ENCODE measurements at regions not wholly inside any gene's neighbourhood (a gene's known extent, or its start where the extent isn't known, plus 50 kb on each side); places are given as distances from the start of the nearest gene placed in this dataset.

DNA sequence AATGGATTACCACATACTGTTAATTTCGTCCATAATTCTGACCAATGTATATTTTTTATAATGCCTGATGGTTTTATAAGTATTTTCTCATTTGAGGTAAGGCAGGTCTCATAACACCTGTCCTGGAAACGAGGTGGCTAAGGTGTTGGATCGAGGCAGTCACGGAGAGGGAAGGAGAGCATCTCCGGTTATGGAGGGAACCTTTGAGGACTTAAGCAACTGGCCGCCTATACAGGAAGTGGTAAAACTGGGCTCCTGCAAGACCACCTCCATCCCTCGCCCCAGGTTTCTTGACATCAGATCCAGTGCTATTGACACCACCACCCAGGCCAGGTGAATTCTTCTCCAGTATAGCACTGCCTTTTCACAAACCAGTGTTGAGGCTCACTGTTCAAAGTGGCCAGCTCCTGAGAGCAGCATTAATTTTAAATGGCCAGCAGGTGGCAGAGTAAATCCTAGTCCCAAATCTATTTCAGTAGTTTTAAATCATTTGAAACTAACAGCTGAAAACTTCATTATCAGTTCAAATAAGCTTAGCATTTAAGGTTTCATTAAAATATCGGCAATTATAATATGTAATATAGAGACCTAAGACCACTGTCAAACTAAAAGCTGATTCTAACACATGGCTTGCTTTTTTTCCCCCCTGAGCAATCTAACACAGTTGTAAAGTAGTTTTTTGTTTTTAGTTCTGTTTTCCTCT is 100.8 kb downstream of the PPM1A start:
- peak overlapping the region; percentile 70 for H2AFZ ChIP-seq (ENCODE audit: low read length, unreplicated experiment)
- H3K27ac ChIP-seq (ENCODE audit: low read depth, low read length) = no peak overlapping the region
- no peaks in the 10 kb centered on the region for H3K36me3 ChIP-seq (ENCODE audit: insufficient read depth, low read length)
- no peaks in the 10 kb centered on the region for H3K4me1 ChIP-seq (ENCODE audit: control insufficient read depth, insufficient read depth, low read length, unreplicated experiment)
- no peaks in the 10 kb centered on the region for H3K27me3 ChIP-seq (ENCODE audit: insufficient read depth, low read length)
- no peaks in the 10 kb centered on the region for H3K79me2 ChIP-seq (ENCODE audit: control insufficient read depth, insufficient read depth, low read length, unreplicated experiment)
- H3K4me3 ChIP-seq (ENCODE audit: low read depth, low read length) = peak overlapping the region; percentile 54

GRCh38 chr14:60350366-60350720 is 101.3 kb downstream of the PPM1A start:
- H3K27ac ChIP-seq (ENCODE audit: low read depth, low read length) = no peak overlapping the region
- H3K4me3 ChIP-seq (ENCODE audit: low read depth, low read length) = peak overlapping the region; percentile 54
- H3K27me3 ChIP-seq (ENCODE audit: insufficient read depth, low read length) = no peaks in the 10 kb centered on the region
- no peaks in the 10 kb centered on the region for H3K4me1 ChIP-seq (ENCODE audit: control insufficient read depth, insufficient read depth, low read length, unreplicated experiment)
- no peaks in the 10 kb centered on the region for H3K79me2 ChIP-seq (ENCODE audit: control insufficient read depth, insufficient read depth, low read length, unreplicated experiment)
- H3K36me3 ChIP-seq (ENCODE audit: insufficient read depth, low read length) = no peaks in the 10 kb centered on the region
- peak overlapping the region; percentile 70 for H2AFZ ChIP-seq (ENCODE audit: low read length, unreplicated experiment)

DNA sequence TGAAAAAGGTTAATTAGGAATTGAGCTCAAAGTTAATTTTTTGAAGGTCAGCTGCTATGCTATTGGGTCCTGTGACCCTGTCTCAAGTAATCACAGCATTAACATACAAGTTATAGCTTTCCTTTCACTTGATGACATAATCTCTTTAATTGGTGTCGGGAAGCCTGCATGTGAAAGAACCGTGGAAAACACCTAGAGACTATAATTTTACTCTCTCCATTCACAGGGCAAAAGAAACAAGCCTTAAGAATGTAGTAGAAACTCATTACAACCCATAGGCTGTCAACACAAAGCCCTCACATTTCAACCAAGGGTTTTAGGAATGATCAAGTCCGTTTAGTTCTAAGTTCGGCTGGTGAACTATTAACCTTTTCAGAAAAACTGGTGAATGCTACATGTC is 104.4 kb downstream of the PPM1A start:
- Histone ChIP-seq H3K4me1 (ENCODE audit: control insufficient read depth, insufficient read depth, low read length, unreplicated experiment) (no peaks in the 10 kb centered on the region), H3K4me3 (ENCODE audit: low read depth, low read length) (no peak overlapping the region), H3K36me3 (ENCODE audit: insufficient read depth, low read length) (no peaks in the 10 kb centered on the region), H2AFZ (ENCODE audit: low read length, unreplicated experiment) (no peak overlapping the region), H3K27ac (ENCODE audit: low read depth, low read length) (no peak overlapping the region), H3K79me2 (ENCODE audit: control insufficient read depth, insufficient read depth, low read length, unreplicated experiment) (no peaks in the 10 kb centered on the region), H3K27me3 (ENCODE audit: insufficient read depth, low read length) (no peaks in the 10 kb centered on the region)

- Histone ChIP-seq H3K27ac (ENCODE audit: low read depth, low read length) (no peak overlapping the region), H3K27me3 (ENCODE audit: insufficient read depth, low read length) (no peaks in the 10 kb centered on the region), H3K4me1 (ENCODE audit: control insufficient read depth, insufficient read depth, low read length, unreplicated experiment) (no peaks in the 10 kb centered on the region), H2AFZ (ENCODE audit: low read length, unreplicated experiment) (no peak overlapping the region), H3K79me2 (ENCODE audit: control insufficient read depth, insufficient read depth, low read length, unreplicated experiment) (no peaks in the 10 kb centered on the region), H3K36me3 (ENCODE audit: insufficient read depth, low read length) (no peaks in the 10 kb centered on the region), H3K4me3 (ENCODE audit: low read depth, low read length) (no peak overlapping the region)
These were observed 106.7 kb downstream of the PPM1A start for GRCh38 chr14:60355768-60356167.

DNA sequence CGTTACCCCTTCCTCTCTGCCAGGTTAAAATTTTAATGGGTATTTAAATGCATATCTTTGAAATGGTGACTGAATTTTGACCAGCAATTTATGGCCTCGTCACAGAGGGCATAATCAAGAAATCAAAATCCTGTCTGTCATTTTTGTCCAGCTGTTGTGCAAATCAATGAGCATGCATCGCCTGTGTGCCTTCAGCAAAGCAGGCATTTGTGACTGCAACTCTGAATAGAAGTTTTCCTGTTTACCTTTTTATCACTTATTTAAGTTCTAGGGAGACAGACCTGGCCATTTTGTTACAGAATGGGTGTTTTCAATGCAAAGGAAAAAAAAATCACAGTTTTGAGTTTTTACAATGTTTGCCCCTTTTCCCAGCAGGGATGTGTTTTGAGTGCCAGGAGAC is 107.4 kb downstream of the PPM1A start:
- no peak overlapping the region for H3K4me3 ChIP-seq (ENCODE audit: low read depth, low read length)
- no peak overlapping the region for H2AFZ ChIP-seq (ENCODE audit: low read length, unreplicated experiment)
- H3K27ac ChIP-seq (ENCODE audit: low read depth, low read length) = no peak overlapping the region
- H3K36me3 ChIP-seq (ENCODE audit: insufficient read depth, low read length) = no peaks in the 10 kb centered on the region
- no peaks in the 10 kb centered on the region for H3K4me1 ChIP-seq (ENCODE audit: control insufficient read depth, insufficient read depth, low read length, unreplicated experiment)
- no peaks in the 10 kb centered on the region for H3K27me3 ChIP-seq (ENCODE audit: insufficient read depth, low read length)
- H3K79me2 ChIP-seq (ENCODE audit: control insufficient read depth, insufficient read depth, low read length, unreplicated experiment) = no peaks in the 10 kb centered on the region

GRCh38 chr14:60356906-60357550 is 108.0 kb downstream of the PPM1A start:
- Histone ChIP-seq H2AFZ (ENCODE audit: low read length, unreplicated experiment) (no peak overlapping the region), H3K4me1 (ENCODE audit: control insufficient read depth, insufficient read depth, low read length, unreplicated experiment) (no peaks in the 10 kb centered on the region), H3K27me3 (ENCODE audit: insufficient read depth, low read length) (no peaks in the 10 kb centered on the region), H3K4me3 (ENCODE audit: low read depth, low read length) (no peak overlapping the region), H3K36me3 (ENCODE audit: insufficient read depth, low read length) (no peaks in the 10 kb centered on the region), H3K79me2 (ENCODE audit: control insufficient read depth, insufficient read depth, low read length, unreplicated experiment) (no peaks in the 10 kb centered on the region), H3K27ac (ENCODE audit: low read depth, low read length) (no peak overlapping the region)

DNA sequence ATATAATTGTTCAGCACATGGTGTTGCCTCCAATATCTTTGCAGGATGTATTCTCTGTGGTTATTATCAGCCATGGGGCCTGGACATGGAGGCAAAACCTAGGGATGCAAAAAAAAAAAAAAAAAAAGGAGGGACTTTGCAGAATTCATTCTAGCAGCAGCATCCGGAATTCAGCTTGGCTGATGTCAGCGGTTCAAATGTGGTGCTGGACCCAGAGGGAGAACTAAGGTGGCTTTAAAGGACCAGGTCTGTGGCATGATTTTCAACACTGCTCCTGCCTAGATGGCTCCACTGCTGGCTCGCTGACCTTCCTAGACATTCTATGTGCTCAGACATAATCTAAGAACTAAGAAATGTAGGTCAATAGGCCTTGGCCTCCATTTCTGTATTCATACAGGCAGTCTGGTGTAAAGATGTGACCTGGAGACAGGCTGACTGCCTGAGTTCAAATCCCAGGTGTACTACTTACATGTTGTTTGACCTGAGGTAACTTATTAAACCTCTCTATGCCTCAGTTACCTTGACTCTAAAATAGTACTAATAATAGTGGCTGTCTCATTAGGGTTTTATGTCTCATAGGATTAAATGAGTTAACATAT is 108.6 kb downstream of the PPM1A start:
- Histone ChIP-seq H3K27me3 (ENCODE audit: insufficient read depth, low read length) (no peaks in the 10 kb centered on the region), H2AFZ (ENCODE audit: low read length, unreplicated experiment) (no peak overlapping the region), H3K36me3 (ENCODE audit: insufficient read depth, low read length) (no peaks in the 10 kb centered on the region), H3K4me3 (ENCODE audit: low read depth, low read length) (no peak overlapping the region), H3K79me2 (ENCODE audit: control insufficient read depth, insufficient read depth, low read length, unreplicated experiment) (no peaks in the 10 kb centered on the region), H3K4me1 (ENCODE audit: control insufficient read depth, insufficient read depth, low read length, unreplicated experiment) (no peaks in the 10 kb centered on the region), H3K27ac (ENCODE audit: low read depth, low read length) (no peak overlapping the region)

GRCh38 chr14:60363275-60363674 is 114.3 kb downstream of the PPM1A start:
- no peak overlapping the region for H2AFZ ChIP-seq (ENCODE audit: low read length, unreplicated experiment)
- 0 out of 2 replicates have a peak, but pooled peaks cover 4% of the 10 kb centered on the region for H3K27me3 ChIP-seq (ENCODE audit: insufficient read depth, low read length)
- H3K4me1 ChIP-seq (ENCODE audit: control insufficient read depth, insufficient read depth, low read length, unreplicated experiment) = no peaks in the 10 kb centered on the region
- H3K4me3 ChIP-seq (ENCODE audit: low read depth, low read length) = no peak overlapping the region
- no peak overlapping the region for H3K27ac ChIP-seq (ENCODE audit: low read depth, low read length)
- H3K36me3 ChIP-seq (ENCODE audit: insufficient read depth, low read length) = no peaks in the 10 kb centered on the region
- H3K79me2 ChIP-seq (ENCODE audit: control insufficient read depth, insufficient read depth, low read length, unreplicated experiment) = no peaks in the 10 kb centered on the region

GRCh38 chr14:60363687-60364086 is 114.7 kb downstream of the PPM1A start:
- Histone ChIP-seq H3K27ac (ENCODE audit: low read depth, low read length) (no peak overlapping the region), H3K27me3 (ENCODE audit: insufficient read depth, low read length) (0 out of 2 replicates have a peak, but pooled peaks cover 4% of the 10 kb centered on the region), H3K79me2 (ENCODE audit: control insufficient read depth, insufficient read depth, low read length, unreplicated experiment) (no peaks in the 10 kb centered on the region), H3K4me1 (ENCODE audit: control insufficient read depth, insufficient read depth, low read length, unreplicated experiment) (no peaks in the 10 kb centered on the region), H3K4me3 (ENCODE audit: low read depth, low read length) (no peak overlapping the region), H3K36me3 (ENCODE audit: insufficient read depth, low read length) (no peaks in the 10 kb centered on the region), H2AFZ (ENCODE audit: low read length, unreplicated experiment) (no peak overlapping the region)

- H3K27ac ChIP-seq (ENCODE audit: low read depth, low read length) = no peak overlapping the region
- no peak overlapping the region for H3K4me3 ChIP-seq (ENCODE audit: low read depth, low read length)
- H3K79me2 ChIP-seq (ENCODE audit: control insufficient read depth, insufficient read depth, low read length, unreplicated experiment) = no peaks in the 10 kb centered on the region
- no peaks in the 10 kb centered on the region for H3K36me3 ChIP-seq (ENCODE audit: insufficient read depth, low read length)
- no peaks in the 10 kb centered on the region; the same call in 1 of the 2 replicates for H3K27me3 ChIP-seq (ENCODE audit: insufficient read depth, low read length)
- H3K4me1 ChIP-seq (ENCODE audit: control insufficient read depth, insufficient read depth, low read length, unreplicated experiment) = no peaks in the 10 kb centered on the region
- no peak overlapping the region for H2AFZ ChIP-seq (ENCODE audit: low read length, unreplicated experiment)
These were observed 104.0 kb downstream of the C14orf39 start for GRCh38 chr14:60381909-60382308.

Data from ACC112 (cell line).